HUDEP-2 (cell line): ENCODE measurements at regions not wholly inside any gene's neighbourhood (a gene's known extent, or its start where the extent isn't known, plus 50 kb on each side); places are given as distances from the start of the nearest gene placed in this dataset.

Source experiments
- DNase-seq, 76 experiments: peaks; one replicate each; lab custom pipeline; 2025; ENCODE audit not compliant: unreplicated experiment in 76 of 76; lab: John Stamatoyannopoulos, UW

GRCh38 chr10:44245601-44245938 is 139.3 kb downstream of the CXCL12 start:
- no peak for DNase-seq

- DNase-seq: no peak
These were observed 139.9 kb downstream of the CXCL12 start for GRCh38 chr10:44244745-44245600.

- DNase-seq: no peak
These were observed 140.9 kb downstream of the CXCL12 start for GRCh38 chr10:44243851-44244510.

DNA sequence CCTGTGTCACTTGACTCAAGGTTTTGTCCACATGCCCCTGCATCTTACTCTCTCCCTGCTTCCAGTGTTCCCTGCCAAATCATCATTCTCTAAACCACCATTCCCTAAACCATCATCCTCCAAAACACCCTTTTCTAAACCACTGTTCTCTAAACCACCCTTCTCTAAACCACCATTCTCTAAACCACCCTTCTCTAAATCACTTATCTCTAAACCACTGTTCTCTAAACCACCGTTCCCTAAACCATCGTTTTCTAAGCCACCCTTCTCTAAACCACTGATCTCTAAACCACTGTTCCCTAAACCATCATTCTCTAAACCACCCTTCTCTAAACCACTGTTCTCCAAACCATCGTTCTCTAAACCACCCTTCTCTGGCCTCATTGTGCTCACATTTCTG is 142.1 kb downstream of the CXCL12 start:
- DNase-seq: no peak

DNA sequence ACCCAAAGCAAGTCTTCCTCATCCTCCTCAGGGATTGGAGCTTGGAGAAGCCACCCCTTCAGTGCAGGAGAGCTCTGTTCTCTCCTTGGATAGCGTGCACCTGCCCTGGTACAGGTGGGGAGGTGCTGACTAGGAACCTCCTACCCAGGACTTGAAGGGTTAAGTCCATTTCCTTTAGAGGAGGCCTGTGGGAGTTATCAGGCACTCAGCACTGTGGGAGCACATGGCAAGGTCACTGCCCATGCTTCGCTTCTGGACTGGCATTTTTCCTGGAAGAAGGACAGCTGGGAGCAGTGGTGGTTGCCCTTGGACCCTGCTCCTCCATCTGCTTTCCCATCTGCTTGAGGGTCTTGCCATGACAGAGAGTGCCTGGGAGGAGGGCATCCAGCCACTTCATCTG is 142.8 kb downstream of the CXCL12 start:
- no peak for DNase-seq

- DNase-seq: no peak
These were observed 144.2 kb downstream of the CXCL12 start for GRCh38 chr10:44240584-44241205.

GRCh38 chr10:44238212-44238611 is 146.7 kb downstream of the CXCL12 start:
- DNase-seq: no peak

DNA sequence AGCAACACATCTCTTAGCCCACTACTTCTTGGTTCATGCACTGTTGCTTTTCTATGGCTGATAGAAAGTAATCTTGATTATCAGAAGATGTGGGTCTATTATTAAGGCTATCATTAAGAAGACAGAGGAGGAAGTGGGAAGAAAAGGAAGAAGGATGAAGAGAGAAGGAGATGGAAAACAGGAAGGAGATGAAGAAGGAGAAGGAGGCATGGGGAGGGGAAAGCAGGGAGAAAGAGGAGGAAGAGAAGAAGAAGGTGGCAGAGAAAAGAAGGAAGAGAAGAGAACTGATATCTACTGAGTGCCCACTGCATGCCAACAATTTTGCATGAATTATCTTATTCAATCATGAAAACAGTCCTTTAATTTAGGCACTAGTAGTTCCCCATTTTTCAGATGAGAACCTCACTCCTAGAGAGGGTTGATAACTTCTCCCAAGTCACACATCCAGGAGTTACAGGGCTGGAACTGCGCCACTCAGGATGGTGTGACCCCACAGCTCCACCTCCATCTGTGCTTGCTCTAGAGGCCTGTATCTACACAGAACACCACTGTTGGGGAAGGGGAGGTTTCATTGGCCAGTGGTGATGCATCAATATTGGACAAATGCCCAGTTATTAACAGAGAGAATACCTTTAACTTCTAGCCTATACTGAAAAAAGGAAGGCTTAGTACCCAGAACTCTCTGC is 147.4 kb downstream of the CXCL12 start:
- peak in 2 of 76 experiments; percentile 1 to 9 for DNase-seq

DNA sequence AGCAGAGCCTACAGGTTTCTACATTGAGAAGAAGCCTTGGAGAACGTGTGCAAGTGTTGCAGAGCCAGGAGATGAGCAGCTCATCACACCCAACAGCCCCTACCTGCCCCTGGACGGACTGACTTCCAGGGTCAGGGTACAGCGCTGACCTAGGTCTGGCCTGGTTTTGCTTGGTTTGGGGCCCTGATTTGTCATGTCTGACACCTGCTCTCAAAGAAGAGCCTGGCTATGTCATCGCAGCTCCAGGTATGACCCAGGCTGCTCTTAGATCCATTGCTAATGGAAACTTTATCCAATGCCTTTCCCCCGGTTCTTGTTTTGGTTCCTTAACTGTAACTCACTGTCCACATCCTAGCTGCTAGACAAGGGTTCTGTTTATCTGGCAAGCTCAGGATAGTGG is 149.5 kb downstream of the CXCL12 start:
- no peak for DNase-seq

DNA sequence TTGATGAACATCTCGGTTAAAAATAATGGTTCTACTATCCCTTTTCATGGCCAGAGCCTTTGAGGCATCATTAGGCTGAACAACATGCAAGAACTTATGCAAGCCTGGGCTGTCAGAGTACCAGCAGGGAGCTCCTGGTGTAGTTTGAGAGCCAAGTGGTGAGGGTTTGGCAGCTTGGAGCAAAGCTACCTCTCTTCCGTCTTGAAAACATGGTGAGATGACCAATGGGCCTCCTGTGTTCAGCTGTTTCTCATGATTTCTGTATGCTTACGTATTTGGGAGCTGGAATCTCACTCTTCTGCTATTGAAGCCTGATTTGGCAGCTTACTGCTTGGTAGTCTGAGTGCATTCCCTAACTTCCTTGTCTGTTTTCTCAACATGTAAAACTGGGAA is 150.4 kb downstream of the CXCL12 start:
- DNase-seq: no peak

GRCh38 chr10:44233561-44234482 is 151.1 kb downstream of the CXCL12 start:
- DNase-seq: no peak

- DNase-seq: no peak
These were observed 167.6 kb downstream of the CXCL12 start for GRCh38 chr10:44217274-44217820.

- no peak for DNase-seq
These were observed 168.8 kb downstream of the CXCL12 start for GRCh38 chr10:44216073-44216472.

GRCh38 chr10:44209811-44210210 is 175.1 kb downstream of the CXCL12 start:
- no peak for DNase-seq

DNA sequence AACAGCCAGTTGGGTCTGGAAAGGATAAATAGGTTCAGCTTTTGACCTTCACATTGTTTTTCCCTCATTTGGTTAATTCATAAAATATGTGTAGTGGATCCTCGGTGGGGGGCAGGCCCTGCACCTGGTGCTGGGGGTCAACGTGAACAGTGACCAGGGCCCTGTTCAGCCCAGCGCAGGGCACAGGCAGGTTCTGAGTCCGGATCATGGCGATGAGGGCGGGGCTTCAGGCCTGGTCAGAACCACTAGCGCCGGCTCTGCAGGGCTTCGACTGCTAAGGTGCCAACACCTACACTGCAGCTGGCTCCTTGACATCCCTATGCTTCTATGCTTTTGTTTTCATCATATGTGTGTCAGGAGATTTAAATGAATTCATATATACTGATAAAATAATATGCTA is 177.7 kb downstream of the CXCL12 start:
- no peak for DNase-seq

DNA sequence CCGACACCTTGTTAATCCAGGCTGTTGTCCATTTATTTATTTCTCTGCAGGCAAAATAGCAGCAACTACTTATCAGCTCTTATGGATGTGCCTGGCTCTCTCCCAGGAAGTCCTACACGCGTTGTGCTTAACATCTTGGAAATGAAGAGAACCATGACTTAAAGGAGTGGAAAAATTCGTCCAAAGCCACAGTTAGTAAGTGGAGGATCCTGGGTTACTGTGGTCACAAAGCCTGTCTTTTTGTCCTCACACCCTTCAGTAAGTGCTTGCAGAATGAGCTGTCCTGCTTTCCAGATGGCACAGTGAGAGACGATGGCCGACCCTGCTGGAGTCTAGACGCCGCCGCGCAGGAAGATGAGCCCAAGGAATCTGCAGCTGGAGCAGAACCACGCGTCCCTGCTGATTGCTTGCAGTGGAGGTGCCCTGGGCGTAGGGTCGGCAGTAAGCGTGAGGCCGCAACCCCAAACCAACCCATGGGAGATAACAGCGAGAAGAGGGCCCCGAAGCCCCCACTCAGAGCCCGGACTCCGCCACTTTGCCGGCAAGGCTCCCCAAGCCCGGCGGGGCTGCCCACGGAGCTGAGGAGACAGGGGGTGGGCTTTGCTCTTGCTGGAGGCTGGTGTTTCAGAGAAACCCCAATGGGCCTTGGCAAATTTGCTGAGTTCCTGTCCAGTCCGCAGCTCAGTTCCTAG is 178.6 kb downstream of the CXCL12 start:
- DNase-seq: no peak

DNA sequence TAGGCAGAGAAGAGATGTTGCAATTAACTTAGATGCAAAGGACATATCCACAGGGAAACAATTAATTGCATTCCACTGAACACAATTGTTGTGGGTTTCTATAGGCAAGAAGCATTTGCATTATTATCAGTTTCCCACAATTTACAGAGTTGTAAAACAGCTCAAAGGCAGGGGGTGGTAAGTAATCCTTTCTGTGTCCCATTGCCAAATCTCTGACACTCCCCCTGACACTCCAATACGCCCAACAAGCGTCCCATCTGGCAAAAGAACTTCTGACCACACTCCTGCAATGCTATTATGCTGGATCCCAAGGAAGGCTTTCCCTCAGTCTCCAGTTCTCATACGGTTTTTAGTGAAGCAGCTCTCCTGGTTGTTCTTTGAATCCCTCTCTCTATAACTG is 179.8 kb downstream of the CXCL12 start:
- DNase-seq: no peak

GRCh38 chr10:44203535-44203934 is 181.4 kb downstream of the CXCL12 start:
- no peak for DNase-seq

- DNase-seq: no peak
These were observed 181.9 kb downstream of the CXCL12 start for GRCh38 chr10:44202952-44203351.
